GM21529 (cell line): ENCODE measurements at regions not wholly inside any gene's neighbourhood (a gene's known extent, or its start where the extent isn't known, plus 50 kb on each side); places are given as distances from the start of the nearest gene placed in this dataset.

Experiments used
- ATAC-seq: cut with Tn5 transposase; IDR thresholded peaks from one replicate; pipeline ENCODE4 v1.9.1; 2021; ENCODE audit not compliant: unreplicated experiment

DNA sequence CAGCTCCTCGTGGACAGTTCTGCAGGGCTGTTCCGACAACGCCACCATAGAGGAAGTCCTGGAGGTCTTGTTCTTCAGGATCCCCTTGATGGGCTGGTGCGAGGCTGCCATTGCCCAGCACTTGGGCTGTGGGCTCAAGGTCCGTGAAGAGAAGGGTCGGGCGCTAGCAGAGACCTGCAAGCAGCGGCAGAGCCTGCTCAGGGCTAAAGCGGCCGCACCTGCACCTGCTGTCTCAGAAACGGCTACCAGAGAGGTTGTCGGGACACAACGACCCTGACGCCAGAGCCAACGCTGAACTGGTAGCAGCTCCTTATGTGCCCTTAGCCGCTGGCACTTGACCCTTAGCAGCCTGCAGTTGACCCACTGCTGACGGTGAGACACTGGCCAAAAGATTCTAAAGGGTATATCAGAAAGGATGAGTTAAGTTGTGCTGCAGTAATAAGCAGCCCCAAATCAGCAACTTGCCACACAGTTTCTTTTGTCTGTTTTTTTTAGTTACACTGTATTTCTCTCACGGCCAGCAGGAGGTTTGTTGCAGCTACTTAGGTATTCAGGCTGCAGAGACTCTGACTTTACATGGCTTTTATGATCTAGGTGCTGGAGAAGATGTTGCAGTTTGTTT, 55.5 kb upstream of the ST6GAL2 start:
- no peak for ATAC-seq

DNA sequence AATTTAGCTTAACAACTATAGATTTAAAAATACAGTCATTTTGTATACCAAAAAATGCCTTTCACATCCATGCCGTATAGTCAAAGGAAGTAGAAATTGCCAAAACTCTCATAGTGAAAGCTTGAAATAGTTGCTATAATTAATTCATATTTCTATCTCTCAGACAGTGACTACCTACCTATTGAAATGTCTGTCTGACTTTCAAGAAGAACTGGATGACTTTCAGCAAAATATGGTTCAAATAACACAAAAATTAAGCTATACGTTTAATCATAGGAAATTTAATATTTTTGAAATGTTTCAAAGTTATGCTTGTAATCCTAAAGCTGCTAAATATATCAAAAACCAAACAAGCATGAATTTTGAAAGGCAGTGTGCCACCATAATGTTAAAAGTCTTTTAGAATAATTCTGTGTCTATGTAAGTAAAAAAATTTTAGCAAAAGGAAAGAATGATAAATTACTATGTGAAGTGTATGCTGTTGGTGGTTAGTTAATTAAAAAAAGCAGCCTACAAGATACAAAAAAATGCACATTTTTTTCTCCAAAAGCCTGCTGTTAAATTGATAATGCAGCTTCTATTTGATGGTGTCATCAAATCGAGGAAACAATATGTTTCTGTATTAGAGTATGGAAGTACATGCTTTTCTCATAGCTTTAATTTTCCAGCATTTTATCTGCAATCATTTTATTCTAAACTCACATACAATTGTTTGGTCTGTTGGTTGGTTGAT, 57.7 kb upstream of the ST6GAL2 start:
- ATAC-seq = no peak

DNA sequence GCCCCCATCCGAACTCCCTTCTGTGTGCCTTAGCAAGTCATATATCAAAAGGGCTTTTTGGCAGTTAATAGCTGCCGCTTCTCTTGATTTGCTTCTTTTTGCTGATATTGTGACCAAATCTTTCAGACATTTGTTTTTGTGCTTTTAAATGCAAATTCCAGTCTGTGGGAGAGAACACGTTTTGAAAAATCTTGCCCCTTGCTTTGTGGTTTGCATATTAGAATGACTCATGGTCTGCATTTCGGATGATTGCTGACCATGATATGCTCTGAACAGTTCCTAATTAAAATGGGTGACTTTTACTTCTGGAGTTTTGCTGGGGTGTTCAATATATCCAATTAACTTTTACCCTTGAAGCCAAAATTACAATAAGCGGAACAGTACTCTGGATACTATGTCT, 58.2 kb upstream of the ST6GAL2 start:
- ATAC-seq = no peak

DNA sequence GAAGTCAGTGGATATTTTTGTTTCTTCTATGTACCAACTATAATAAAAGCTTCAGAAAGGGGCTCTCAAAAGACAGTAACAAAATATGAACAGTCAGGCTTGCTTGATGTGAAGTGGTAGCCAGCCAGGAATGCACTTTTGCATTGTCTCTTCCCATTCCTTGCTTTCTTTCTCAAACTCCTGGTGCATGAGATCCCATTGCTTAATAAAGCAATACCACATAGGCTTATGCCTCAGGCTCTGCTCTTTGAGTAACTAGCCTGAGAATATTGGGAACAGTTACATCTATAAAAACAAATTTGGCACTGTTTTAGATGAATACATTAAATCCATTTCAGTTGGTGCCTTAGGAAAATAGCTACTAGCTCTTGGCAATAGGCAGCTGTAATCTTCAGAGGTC, 62.6 kb upstream of the ST6GAL2 start:
- ATAC-seq = no peak

DNA sequence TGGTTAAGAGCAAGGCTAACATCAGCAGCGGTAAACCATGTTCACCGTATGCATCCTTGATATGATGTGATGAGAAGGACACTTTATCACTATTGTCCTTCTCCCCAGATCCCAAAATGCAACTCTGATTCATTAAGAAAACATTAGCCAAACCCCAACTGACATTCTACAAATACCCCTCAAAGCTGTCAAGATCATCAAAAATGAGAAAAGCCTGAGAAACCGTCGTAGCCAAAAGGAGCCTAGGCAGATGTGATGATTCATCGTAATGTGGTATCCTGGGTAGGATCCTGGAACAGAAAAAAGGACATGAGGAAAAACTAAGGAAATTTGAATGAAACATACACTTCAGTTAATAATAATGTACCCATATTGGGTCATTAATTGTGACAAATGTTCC, 67.3 kb upstream of the ST6GAL2 start:
- no peak for ATAC-seq

DNA sequence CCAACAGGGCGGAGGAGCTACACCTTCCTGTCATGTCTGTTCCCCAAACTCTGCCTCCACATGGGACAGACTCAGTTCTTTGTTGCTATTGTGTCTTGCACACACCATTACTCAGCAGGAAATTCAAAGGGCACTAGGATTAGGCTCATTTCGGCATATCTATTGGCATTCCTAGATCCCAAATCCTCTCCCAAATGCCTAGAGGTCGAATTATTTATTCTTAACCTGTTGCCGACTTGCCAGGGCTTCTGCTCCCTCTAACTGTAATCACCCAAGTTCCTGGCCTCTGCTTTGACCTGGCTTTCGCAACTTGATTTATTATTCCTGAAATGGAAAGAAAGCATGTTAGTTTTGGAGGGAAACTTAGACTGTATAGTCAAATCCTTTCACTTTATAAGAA, 67.8 kb upstream of the ST6GAL2 start:
- no peak for ATAC-seq

DNA sequence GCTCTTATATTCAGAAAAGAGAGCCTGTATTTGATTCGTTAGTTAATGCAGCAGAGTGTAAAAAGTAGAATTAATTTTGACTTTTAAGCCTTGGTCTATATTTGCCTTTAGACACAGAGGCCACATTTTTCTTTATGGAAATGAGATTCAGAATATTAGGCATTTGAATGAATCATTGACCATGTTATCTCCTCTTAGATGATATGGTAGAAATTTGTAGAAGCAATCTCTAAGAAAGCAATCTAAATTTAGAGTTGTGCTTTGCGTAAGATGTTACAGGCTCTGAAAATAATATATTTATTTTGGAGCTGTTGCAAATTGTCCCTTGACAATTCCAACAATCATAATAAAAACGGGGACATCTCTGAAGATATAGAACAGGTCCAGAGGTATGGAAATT, 68.3 kb upstream of the ST6GAL2 start:
- no peak for ATAC-seq

DNA sequence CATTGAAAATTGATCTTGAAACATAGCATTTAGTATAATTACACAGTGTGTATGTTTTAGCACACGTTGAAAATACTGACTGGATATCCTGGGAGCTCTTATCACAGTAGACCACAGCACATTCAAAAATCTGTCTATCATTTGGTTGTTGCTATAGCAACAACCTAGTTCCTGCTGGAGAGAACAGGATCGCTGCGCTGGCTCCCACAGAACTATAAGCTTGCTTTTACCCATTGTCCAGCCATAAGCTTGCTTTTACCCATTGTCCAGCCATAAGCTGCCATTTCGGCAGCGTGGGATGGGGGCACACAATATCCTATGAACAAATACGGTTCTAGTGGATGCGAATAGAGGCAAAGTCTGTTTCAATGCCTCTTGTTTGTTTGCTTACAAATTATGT, 70.4 kb upstream of the ST6GAL2 start:
- ATAC-seq = no peak

DNA sequence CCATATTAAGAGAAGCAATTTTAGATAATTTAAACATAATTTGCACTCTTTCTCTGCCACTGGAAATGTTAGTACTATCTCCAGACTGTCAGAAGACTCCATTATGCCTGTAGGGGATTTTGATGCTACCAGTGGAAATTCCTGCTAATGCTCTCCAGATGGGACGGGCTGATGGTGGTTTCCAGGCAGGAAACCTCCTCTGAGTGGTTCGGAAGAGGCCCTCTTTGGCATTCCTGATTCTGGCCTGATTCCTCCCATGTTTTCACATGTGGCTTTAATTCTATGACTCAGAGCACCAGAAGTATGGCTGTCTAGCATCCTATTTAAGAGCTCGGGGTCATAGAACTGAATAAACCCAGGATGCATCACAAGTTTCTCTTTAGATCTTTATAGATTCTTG, 70.9 kb upstream of the ST6GAL2 start:
- ATAC-seq = no peak

DNA sequence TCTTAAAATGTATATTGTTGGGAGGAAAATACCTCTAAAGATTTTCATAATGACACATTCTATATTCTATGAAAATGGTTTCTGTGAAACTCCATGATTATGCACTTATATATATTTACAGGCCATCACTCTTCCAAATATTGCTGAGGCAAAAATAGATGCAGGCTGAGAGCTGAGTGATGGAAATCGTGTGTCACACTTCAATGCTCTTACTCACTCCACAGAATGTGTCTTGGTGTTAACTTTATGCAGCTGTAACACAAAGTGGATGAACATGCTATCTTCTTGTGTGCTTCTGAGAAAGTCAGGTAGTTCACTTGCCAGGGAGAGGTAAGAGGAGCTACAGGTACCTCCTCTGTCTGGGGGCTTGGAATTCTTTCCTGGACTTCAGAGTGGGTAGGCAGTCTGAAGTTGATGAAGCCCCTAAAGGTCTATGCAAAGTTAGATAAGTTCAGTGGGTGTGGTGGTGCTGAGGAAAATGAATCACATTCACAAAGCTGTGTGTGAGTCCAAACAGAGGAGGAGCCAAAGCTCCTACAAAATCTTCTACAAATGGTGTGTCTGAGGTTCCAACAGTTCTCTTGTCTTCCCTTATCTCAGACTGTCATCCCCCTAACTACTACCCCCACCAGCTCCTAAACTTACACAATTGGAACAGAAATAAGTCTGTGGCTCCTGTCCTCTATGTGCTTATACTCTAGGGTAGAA, 74.2 kb upstream of the ST6GAL2 start:
- ATAC-seq = no peak

DNA sequence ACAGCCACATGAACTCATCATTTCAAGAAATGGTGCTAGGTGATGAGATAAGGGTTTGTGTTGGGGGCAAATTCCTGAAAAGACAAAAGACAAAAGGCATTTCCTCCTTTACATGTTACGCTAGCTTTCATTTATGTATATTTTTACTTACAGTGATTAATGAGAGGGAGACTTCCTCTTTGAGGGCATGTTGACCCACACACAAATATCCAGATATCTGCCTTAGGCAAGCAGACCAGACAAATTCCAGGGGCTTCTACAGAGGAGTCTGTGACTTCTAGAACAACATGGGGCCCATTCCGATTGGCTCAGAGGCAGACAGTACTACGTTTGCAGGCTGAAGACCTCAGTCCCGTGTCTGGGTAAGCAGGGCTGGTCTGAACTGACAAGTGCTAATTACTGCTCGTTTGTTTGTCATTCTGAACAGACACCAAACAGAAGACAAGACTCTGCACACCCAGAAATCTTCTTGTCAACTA, 74.8 kb upstream of the ST6GAL2 start:
- ATAC-seq = no peak

DNA sequence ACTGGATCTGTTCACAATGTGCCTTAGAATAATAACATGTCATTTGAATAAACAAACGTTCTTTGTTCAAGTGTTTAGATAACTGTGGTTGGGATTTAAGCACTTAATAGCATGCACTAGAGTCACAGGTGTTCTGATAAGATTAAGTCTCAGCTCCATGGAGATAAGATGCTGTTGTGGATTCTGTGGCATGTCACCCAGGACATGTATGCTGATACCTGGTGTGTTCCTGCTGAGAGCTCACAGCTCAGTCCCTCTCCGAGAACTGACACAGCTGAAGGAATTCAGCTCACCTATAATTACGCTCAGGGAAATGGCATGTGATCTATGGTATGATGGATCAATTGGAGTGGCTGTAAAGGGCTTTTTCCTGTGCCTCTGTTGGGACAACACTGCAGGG, 75.4 kb upstream of the ST6GAL2 start:
- ATAC-seq = no peak

DNA sequence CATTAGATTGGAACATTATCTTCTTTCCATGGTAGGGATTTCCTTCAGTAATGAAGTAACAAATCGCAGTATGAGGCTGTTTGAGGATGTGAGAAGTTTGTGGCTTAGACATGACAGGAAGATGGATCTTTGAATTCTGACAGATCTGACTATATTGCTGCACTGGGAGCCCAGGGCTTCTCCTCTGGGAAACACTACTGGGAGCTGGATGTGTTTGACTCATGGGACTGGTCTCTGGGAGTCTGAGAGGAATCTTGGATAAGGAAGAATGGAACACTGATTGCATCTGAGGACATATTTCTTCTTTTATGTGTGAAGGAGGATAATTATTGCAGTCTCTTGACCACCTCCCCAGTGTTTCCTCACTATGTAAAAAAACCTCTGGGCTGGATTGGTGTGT, 77.2 kb upstream of the ST6GAL2 start:
- no peak for ATAC-seq

DNA sequence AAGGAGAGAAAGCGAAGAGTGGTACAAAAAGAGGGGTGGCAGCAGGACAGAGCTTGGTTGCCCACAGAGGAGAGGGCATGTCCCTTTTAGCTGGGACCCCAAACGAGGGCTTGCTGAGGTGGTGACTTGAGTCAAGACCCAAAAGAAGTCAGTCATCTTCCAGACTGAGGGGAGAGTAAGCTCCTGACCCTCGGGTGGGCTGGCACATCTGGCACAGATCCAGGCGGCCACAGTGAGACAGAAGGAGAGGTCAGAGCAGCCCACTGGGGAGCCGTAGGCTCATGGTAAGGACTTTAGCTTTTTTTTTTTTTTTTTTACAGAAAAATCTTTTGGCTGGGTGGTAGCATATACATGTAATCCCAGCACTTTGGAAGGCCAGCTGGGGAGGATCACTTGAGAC, 77.9 kb upstream of the ST6GAL2 start:
- ATAC-seq = no peak

DNA sequence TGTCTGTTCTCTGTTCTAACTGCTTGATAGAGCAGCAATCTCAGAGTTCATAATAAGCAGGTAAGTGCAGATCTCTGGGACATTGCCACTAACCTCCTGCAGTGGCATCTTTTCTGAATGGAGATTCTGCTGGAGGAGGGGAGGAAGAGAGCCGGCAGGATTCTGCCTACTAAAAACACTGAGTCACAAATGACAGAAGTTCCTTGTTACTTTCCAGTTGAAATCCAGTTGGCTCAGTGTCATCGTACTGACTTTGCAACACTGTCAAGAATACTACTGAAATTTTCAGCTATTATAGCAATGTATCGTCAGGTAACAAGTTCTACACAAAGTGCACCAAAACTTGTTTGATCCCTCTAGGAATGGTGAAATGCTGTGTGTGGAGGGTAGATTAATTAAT, 79.6 kb upstream of the ST6GAL2 start:
- ATAC-seq = no peak

DNA sequence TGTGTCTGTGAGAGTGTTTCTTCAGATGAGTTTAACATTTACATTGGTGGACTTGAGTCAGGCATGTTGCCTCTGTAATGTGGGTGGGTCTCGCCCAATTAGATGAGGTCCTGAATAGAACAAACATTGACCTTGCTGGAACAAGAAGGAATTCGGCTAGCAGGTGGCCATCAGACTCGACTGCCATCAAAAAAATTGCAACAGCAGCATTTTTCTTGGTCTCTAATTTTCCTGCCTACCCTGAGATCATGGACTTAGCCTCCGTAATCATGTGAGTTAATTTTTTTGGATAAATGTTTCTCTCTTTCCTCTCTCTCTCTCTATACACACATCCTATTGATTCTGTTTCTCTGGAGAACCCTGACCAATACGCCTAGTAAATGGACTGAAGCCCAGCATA, 83.8 kb upstream of the ST6GAL2 start:
- no peak for ATAC-seq

DNA sequence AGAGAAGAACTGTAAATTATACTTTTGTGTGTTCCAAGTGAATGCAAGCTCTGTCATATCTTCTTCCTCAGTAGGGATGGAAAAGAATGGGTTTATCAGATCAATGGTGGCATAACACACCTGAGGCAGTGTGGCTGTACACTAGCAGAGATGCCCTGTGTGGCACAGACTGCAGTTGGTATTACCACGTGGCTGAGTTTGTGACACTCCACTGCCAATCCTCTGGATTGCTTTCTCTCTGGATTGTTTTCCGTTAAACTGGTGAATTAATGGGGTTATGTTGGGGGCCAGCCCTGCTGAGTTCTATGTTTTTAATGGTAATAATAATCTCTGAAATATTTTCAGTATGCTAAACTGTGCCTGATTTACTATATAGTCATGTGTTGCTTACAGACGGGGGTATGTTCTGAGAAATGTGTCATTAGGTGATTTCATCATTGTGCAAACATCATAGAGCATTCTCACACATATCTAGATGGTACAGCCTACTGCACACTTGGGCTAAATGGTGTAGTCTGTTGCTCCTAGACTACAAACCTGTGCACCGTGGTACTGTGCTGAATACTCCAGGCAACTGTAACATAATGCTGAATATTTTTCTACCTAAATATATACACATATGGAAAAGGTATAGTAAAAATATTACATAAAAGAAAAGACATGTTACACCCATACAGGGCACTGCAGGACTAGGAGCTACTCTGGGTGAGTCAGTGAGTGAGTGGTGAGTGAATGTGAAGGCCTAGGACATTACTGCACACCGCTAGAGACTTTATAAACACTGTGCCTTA, 84.7 kb upstream of the ST6GAL2 start:
- no peak for ATAC-seq

DNA sequence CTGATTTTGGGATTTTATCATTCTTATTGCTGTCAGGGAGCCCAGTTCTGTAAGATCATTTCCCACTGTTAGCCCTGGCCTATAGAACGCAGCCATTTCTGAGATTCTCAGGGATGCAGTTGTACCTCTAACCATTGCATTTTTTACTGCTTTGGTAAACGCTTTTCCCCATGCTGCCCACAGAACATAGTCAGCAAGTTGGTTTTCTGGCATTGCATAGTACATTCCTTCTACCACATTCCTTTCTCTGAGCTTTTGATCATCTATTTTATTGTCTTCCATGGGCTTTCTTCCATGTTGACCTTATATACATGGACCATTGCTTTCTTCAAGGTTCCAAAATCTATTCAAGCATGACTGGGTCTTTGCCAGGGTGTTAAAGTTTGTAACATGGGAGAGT, 86.8 kb upstream of the ST6GAL2 start:
- no peak for ATAC-seq

DNA sequence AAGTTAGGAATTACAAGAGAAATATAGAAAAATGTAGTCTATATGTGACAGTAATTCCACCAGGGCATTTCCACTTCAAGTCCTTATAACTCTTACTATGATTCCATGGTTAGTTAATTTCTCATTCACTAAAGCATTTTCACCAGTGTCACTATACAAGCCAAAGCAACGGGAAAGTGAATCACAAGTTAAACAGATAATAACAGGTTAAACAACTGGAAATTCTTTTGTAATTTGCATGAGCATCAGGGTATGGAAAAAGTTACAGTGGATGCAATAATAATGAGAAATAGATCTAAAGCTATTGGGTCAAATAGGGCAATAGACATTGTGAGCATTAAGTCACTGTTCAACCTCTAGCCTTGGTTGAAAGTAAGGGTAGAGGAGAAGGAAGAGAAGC, 88.9 kb upstream of the ST6GAL2 start:
- ATAC-seq = no peak

DNA sequence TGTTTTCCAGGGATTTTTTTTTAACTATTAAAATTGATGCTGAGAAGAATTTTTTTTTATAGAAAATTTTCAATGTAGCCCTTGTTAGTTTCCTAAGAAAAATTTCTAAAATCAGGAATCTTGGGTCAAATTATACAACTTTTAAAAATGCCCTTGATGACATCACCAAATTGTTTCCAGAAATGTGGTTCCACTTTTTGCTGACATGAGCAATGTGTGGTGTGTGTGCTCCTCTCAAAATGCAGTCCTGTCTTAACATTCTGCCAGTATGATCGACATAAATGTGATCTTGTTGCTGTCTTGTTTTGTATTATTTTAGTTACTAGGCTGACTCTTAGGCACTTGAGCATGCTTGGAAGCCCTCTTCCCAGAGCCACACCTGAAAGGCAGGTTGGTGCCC, 89.7 kb upstream of the ST6GAL2 start:
- ATAC-seq = no peak

DNA sequence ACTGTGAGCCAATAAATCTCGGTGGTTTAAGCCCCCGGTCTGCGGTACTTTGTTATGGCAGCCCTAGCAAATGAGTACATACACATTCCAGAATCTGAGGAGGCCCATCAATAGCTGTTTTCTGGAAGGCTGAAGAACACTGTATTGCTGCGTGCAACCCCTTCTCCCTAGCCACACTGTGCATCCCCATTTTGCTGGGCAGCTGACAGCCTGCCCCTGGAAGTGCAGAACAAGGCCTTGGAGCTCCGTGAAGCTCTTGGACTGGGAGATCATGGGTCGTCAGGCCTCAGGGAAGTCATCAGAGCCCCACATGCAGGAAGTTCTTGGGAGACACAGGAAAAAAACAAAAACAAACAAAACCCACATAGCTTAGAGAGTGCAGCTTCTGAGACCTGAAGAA, 90.6 kb upstream of the ST6GAL2 start:
- no peak for ATAC-seq

DNA sequence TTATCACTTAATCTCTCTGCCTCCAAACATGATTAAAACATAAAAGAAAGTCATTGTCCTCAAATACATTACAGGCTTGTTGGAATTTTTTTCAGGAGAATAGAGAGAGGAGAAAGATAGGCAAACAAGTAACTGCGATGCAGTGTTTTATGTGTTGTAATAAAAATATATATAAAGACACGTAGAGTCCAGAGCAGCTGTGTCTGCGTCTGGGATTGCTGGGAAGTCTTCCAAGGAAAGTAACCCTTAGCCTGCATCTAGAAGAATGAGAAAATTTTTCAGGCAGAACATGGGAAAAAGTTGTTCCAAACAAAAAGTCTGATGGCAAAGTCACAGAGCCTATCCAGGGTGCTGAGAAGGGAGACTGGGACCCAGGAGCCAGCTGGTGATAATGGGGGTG, 91.8 kb upstream of the ST6GAL2 start:
- no peak for ATAC-seq
